HepG2 (cell line): ENCODE measurements at regions not wholly inside any gene's neighbourhood (a gene's known extent, or its start where the extent isn't known, plus 50 kb on each side); places are given as distances from the start of the nearest gene placed in this dataset.

ENCODE experiments used
- ATAC-seq: fragments of 200-7000 bp; cut with Tn5 transposase; 3 replicates; pipeline ENCODE4 v1.9.1; 2020; ENCODE audit warnings: mild to moderate bottlenecking, moderate library complexity
- BruUV-seq: library from RNA; stranded (reverse); fragments of 400-500 nt; replicated peaks from 2 replicates; lab custom pipeline; 2021; lab: Mats Ljungman, UMichigan
- CTCF ChIA-PET: fragments of 300-600 bp; formaldehyde crosslinking; extraction: SDS; loops from one replicate; lab custom pipeline; 2021; ENCODE audit warnings: low total read pairs, inconsistent platforms, low intra/inter-chr PET ratio; lab: Yijun Ruan, JAX
- POLR2A ChIA-PET: fragments of 350-600 bp; sonication (Branson Sonifier 250); formaldehyde crosslinking; loops from one replicate; lab custom pipeline; 2020; ENCODE audit warnings: antibody characterized with exemption, inconsistent platforms; lab: Yijun Ruan, JAX
- DNase-seq: peaks from one replicate; pipeline ENCODE4 v3.0.0-alpha.2; 2015; ENCODE audit warnings: low spot score
- FAIRE-seq: peaks from 3 replicates; lab custom pipeline; 2011; peaks lifted over from hg19 to GRCh38; lab: Jason Lieb, UNC
- H2AFZ ChIP-seq: one replicate; pipeline ENCODE4 v1.6.1; 2011; ENCODE audit warnings: low read length, inconsistent platforms
- H3K27ac ChIP-seq: fragments of 300-600 bp; 3 replicates; pipeline ENCODE4 v1.8.0; 2011; ENCODE audit warnings: mixed run types, mild to moderate bottlenecking, mixed read lengths, low read length, inconsistent platforms; ENCODE audit not compliant: insufficient read depth; ENCODE audit errors: extremely low read length
- H3K27me3 ChIP-seq, 2 experiments: fragments of 200-600 bp in 1 of 2; 2 replicates in 1 of 2; 3 replicates in 1 of 2; pipeline versions ENCODE4 v1.6.0 to v1.8.0; 2011; ENCODE audit warnings: low read length in 2 of 2, mild to moderate bottlenecking in 2 of 2, moderate library complexity in 2 of 2, inconsistent platforms in 1 of 2; ENCODE audit not compliant: insufficient read depth in 2 of 2, control insufficient read depth in 1 of 2
- H3K36me3 ChIP-seq, 2 experiments: fragments of 200-600 bp in 1 of 2; replicated peaks in 1 of 2; 2 replicates in 1 of 2; 3 replicates in 1 of 2; pipeline versions ENCODE4 v1.5.1 to v1.8.0; 2011; ENCODE audit warnings: low read length in 2 of 2, inconsistent platforms in 1 of 2; ENCODE audit not compliant: insufficient read depth in 2 of 2, control insufficient read depth in 1 of 2
- H3K4me1 ChIP-seq: 2 replicates; pipeline ENCODE4 v1.5.1; 2012; ENCODE audit warnings: low read length, inconsistent platforms; ENCODE audit not compliant: insufficient read depth
- H3K4me2 ChIP-seq: 2 replicates; pipeline ENCODE4 v1.6.0; 2011; ENCODE audit warnings: low read depth, low read length, inconsistent platforms
- H3K4me3 ChIP-seq, 3 experiments: fragments of 200-600 bp in 1 of 3; sonication (generic), shearing (Covaris generic) in 1 of 3; replicated peaks in 1 of 3; 2 replicates each; pipeline ENCODE4 v1.5.1; 2011 to 2016; ENCODE audit warnings: low read length in 3 of 3, inconsistent platforms in 2 of 3, low read depth in 2 of 3, mild to moderate bottlenecking in 2 of 3, control low read depth in 1 of 3, mixed read lengths in 1 of 3; ENCODE audit not compliant: insufficient read depth in 1 of 3
- H3K79me2 ChIP-seq: one replicate; pipeline ENCODE4 v1.6.1; 2011; ENCODE audit warnings: low read length, inconsistent platforms; ENCODE audit not compliant: insufficient read depth
- H3K9ac ChIP-seq: 2 replicates; pipeline ENCODE4 v1.6.0; 2011; ENCODE audit warnings: mild to moderate bottlenecking, low read depth, low read length, inconsistent platforms; ENCODE audit not compliant: insufficient read depth
- H3K9me3 ChIP-seq: 2 replicates; pipeline ENCODE4 v1.5.1; 2012; ENCODE audit warnings: mild to moderate bottlenecking, low read length
- H4K20me1 ChIP-seq: 2 replicates; pipeline ENCODE4 v1.6.0; 2011; ENCODE audit warnings: inconsistent platforms, mild to moderate bottlenecking, low read length, moderate library complexity; ENCODE audit not compliant: insufficient read depth
- E2F2 ChIP-seq: sonication (generic); formaldehyde crosslinking; IDR thresholded peaks from 2 replicates; pipeline ENCODE4 v1.4.0; 2020; ENCODE audit warnings: missing genetic modification reagents, borderline replicate concordance
- MED1 ChIP-seq: sonication (generic); formaldehyde crosslinking; IDR thresholded peaks from 2 replicates; pipeline ENCODE4 v1.4.0; 2020; ENCODE audit warnings: missing genetic modification reagents
- NFKBIZ ChIP-seq: IDR thresholded peaks from 2 replicates; pipeline ENCODE4 v1.6.1; 2018; ENCODE audit warnings: missing genetic modification reagents, missing compliant biosample characterization
- RORA ChIP-seq: sonication (generic); formaldehyde crosslinking; IDR thresholded peaks from 2 replicates; pipeline ENCODE4 v1.5.0; 2020; ENCODE audit warnings: mild to moderate bottlenecking, missing genetic modification reagents, moderate library complexity
- SALL1 ChIP-seq: sonication (generic); formaldehyde crosslinking; IDR thresholded peaks from 2 replicates; pipeline ENCODE4 v1.8.0; 2022; ENCODE audit warnings: mild to moderate bottlenecking, missing genetic modification reagents
- SMAD1 ChIP-seq: sonication (generic); formaldehyde crosslinking; IDR thresholded peaks from 2 replicates; pipeline ENCODE4 v1.4.0; 2020; ENCODE audit warnings: missing genetic modification reagents, low read depth, mild to moderate bottlenecking, borderline replicate concordance
- TEAD2 ChIP-seq: sonication (generic); formaldehyde crosslinking; IDR thresholded peaks from 2 replicates; pipeline ENCODE4 v1.9.0; 2021; ENCODE audit warnings: missing genetic modification reagents
- TRAFD1 ChIP-seq: sonication (generic); formaldehyde crosslinking; IDR thresholded peaks from 2 replicates; pipeline ENCODE4 v1.5.1; 2020; ENCODE audit warnings: missing genetic modification reagents, mild to moderate bottlenecking, borderline replicate concordance
- U2AF1 ChIP-seq: fragments of 200-400 bp; formaldehyde crosslinking; optimal IDR thresholded peaks from 2 replicates; pipeline ENCODE3; 2017; ENCODE audit warnings: mild to moderate bottlenecking, low read depth, low read length
- WIZ ChIP-seq: sonication (generic); formaldehyde crosslinking; IDR thresholded peaks from 2 replicates; pipeline ENCODE4 v1.5.1; 2020; ENCODE audit warnings: mild to moderate bottlenecking, missing genetic modification reagents
- ZBTB21 ChIP-seq: sonication (generic); formaldehyde crosslinking; IDR thresholded peaks from 2 replicates; pipeline ENCODE4 v1.4.0; 2020; ENCODE audit warnings: missing genetic modification reagents
- ZFP36L2 ChIP-seq: sonication (generic); formaldehyde crosslinking; IDR thresholded peaks from 2 replicates; pipeline ENCODE4 v1.4.0; 2020; ENCODE audit warnings: missing genetic modification reagents
- ZNF264 ChIP-seq: sonication (generic); formaldehyde crosslinking; IDR thresholded peaks from 2 replicates; pipeline ENCODE4 v1.4.0; 2020; ENCODE audit warnings: missing genetic modification reagents
- ZNF484 ChIP-seq: sonication (generic); formaldehyde crosslinking; IDR thresholded peaks from 2 replicates; pipeline ENCODE4 v1.5.1; 2020; ENCODE audit warnings: mild to moderate bottlenecking, low read depth, missing genetic modification reagents, borderline replicate concordance
- ZNF713 ChIP-seq: sonication (generic); formaldehyde crosslinking; IDR thresholded peaks from 2 replicates; pipeline ENCODE4 v1.4.0; 2020; ENCODE audit warnings: mild to moderate bottlenecking, missing genetic modification reagents
- ZNF746 ChIP-seq: sonication (generic); formaldehyde crosslinking; IDR thresholded peaks from 2 replicates; pipeline ENCODE4 v1.8.0; 2022; ENCODE audit warnings: mild to moderate bottlenecking, missing genetic modification reagents
- ZNF841 ChIP-seq: sonication (generic); formaldehyde crosslinking; IDR thresholded peaks from 2 replicates; pipeline ENCODE4 v1.8.1; 2023; ENCODE audit warnings: missing genetic modification reagents, borderline replicate concordance
- ZSCAN9 ChIP-seq: IDR thresholded peaks from 2 replicates; pipeline ENCODE4 v1.6.1; 2016; ENCODE audit warnings: borderline replicate concordance
- WGBS: methylation state at CpG from one replicate; pipeline ENCODE4 v1.1.6; 2017; ENCODE audit warnings: low lambda C conversion rate; 5-methylcytosine and 5-hydroxymethylcytosine counted together
- in situ Hi-C: cut with HindIII; loops from 2 replicates; pipeline ENCODE4 v1.10.0; 2017; ENCODE audit warnings: low pct_unique_long_range_greater_than_20kb; ENCODE audit not compliant: extremely low pct_ligation_motif_present
- intact Hi-C: fragments of 100-400 bp; cut with micrococcal nuclease; formaldehyde crosslinking; loops from one replicate; pipeline ENCODE4 v1.10.0; 2022; ENCODE audit not compliant: unreplicated experiment

GRCh38 chr11:35088226-35088625, 50.7 kb upstream of the CD44 start:
- Histone ChIP-seq H3K9ac (no peak overlapping the region), H4K20me1 (no peaks in the 10 kb centered on the region), H3K79me2 (no peaks in the 10 kb centered on the region), H3K36me3 (no peaks in the 10 kb centered on the region), H2AFZ (no peak overlapping the region), H3K4me3 (no peak overlapping the region), H3K4me1 (no peaks in the 10 kb centered on the region), H3K27me3 (peaks cover 0 to 5% of the 10 kb centered on the region in 2 experiments; a peak in 2 of 5 replicates), H3K4me2 (no peak overlapping the region), H3K9me3 (no peaks in the 10 kb centered on the region), H3K27ac (no peak overlapping the region)
- DNase-seq (no peak), ATAC-seq (no peak), FAIRE-seq (no peak)
- in situ Hi-C loops = no loop called here
- intact Hi-C loops = no loop called here
- POLR2A ChIA-PET = no interaction called here
- TF ChIP-seq ZBTB21 (CRISPR knock-in tag) = no peak
- CTCF ChIA-PET = no interaction called here
- WGBS = 67% methylated on average over 2 of the region's 2 CpGs
- no TSS peak for BruUV-seq

- ATAC-seq = no peak
- ChIA-PET CTCF (no interaction called here), POLR2A (no interaction called here)
- no peak for TF ChIP-seq RORA
- no peak for TF ChIP-seq ZNF841 (CRISPR knock-in tag)
- no peak for TF ChIP-seq WIZ (CRISPR knock-in tag)
- no peak for TF ChIP-seq NFKBIZ
- no peak for TF ChIP-seq SMAD1 (CRISPR knock-in tag)
- no peak for TF ChIP-seq SALL1 (CRISPR knock-in tag)
- TF ChIP-seq TRAFD1 (CRISPR knock-in tag) = no peak
- TF ChIP-seq ZNF746 = no peak
- TF ChIP-seq TEAD2 (CRISPR knock-in tag) = no peak
- TF ChIP-seq ZFP36L2 = no peak
- no peak for TF ChIP-seq ZNF484 (CRISPR knock-in tag)
- TF ChIP-seq E2F2 (CRISPR knock-in tag) = no peak
- no peak for TF ChIP-seq MED1 (CRISPR knock-in tag)
- TF ChIP-seq ZSCAN9 (CRISPR knock-in tag) = no peak
- TF ChIP-seq ZNF713 (CRISPR knock-in tag) = no peak
- no peak for TF ChIP-seq ZNF264 (CRISPR knock-in tag)
- no peak for TF ChIP-seq U2AF1
Observed at GRCh38 chr11:35088676-35089075, 50.3 kb upstream of the CD44 start.

More at GRCh38 chr11:35088676-35089075, 50.3 kb upstream of the CD44 start:
- no peak overlapping the region for H3K27ac ChIP-seq
- H3K4me1 ChIP-seq = no peaks in the 10 kb centered on the region
- no peak overlapping the region for H3K4me2 ChIP-seq
- H3K79me2 ChIP-seq = no peaks in the 10 kb centered on the region
- in situ Hi-C loops = no loop called here
- intact Hi-C loops = no loop called here
- no peak for DNase-seq
- H3K9me3 ChIP-seq = no peaks in the 10 kb centered on the region
- 26% methylated on average over 4 of the region's 4 CpGs for whole genome bisulfite sequencing
- H3K4me3 ChIP-seq = no peak overlapping the region
- FAIRE-seq = no peak
- H4K20me1 ChIP-seq = no peaks in the 10 kb centered on the region
- no peak overlapping the region for H3K9ac ChIP-seq
- no peak overlapping the region for H2AFZ ChIP-seq
- BruUV-seq = no TSS peak
- no peaks in the 10 kb centered on the region for H3K36me3 ChIP-seq
- peaks cover 0 to 5% of the 10 kb centered on the region in 2 experiments; a peak in 2 of 5 replicates for H3K27me3 ChIP-seq
